Hippocampal formation (tissue), 2 donors: ENCODE measurements at regions not wholly inside any gene's neighbourhood (a gene's known extent, or its start where the extent isn't known, plus 50 kb on each side); places are given as distances from the start of the nearest gene placed in this dataset.
"Not testable (repeated sequence)": the region's sequence is repeated elsewhere in the genome, so short reads cannot be mapped to it uniquely, and the experiment has no call there.

ENCODE experiments used
- DNase-seq, 2 donors: peaks; one replicate each; lab custom pipeline; 2025; lab: John Stamatoyannopoulos, UW

GRCh38 chr19:30236587-30236986 is 135.6 kb upstream of the ZNF536 start:
- no peak for DNase-seq

GRCh38 chr19:30237140-30237539 is 135.0 kb upstream of the ZNF536 start:
- DNase-seq = no peak

GRCh38 chr19:30240904-30241695 is 131.1 kb upstream of the ZNF536 start:
- DNase-seq = no peak

GRCh38 chr19:30244533-30244932 is 127.7 kb upstream of the ZNF536 start:
- no peak for DNase-seq

GRCh38 chr19:30245401-30246039 is 126.7 kb upstream of the ZNF536 start:
- DNase-seq = peak in 1 of 2 donors; percentile 52

GRCh38 chr19:30249911-30250310 is 122.3 kb upstream of the ZNF536 start:
- DNase-seq = no peak

GRCh38 chr19:30252214-30252613 is 120.0 kb upstream of the ZNF536 start:
- no peak for DNase-seq

GRCh38 chr19:30253581-30253996 is 118.6 kb upstream of the ZNF536 start:
- no peak for DNase-seq

- no peak for DNase-seq
These were observed 118.0 kb upstream of the ZNF536 start for GRCh38 chr19:30254158-30254557.

GRCh38 chr19:30254789-30255188 is 117.4 kb upstream of the ZNF536 start:
- no peak for DNase-seq

GRCh38 chr19:30255791-30256495 is 116.2 kb upstream of the ZNF536 start:
- no peak for DNase-seq

- no peak for DNase-seq
These were observed 115.7 kb upstream of the ZNF536 start for GRCh38 chr19:30256496-30256850.

- no peak for DNase-seq
These were observed 108.3 kb upstream of the ZNF536 start for GRCh38 chr19:30263830-30264381.

- not testable (repeated sequence) for DNase-seq
These were observed 106.3 kb upstream of the ZNF536 start for GRCh38 chr19:30265918-30266317.

GRCh38 chr19:30266687-30267086 is 105.5 kb upstream of the ZNF536 start:
- DNase-seq = no peak

- DNase-seq = no peak
These were observed 104.9 kb upstream of the ZNF536 start for GRCh38 chr19:30267332-30267731.

GRCh38 chr19:30268601-30269000 is 103.6 kb upstream of the ZNF536 start:
- no peak for DNase-seq

- no peak for DNase-seq
These were observed 102.5 kb upstream of the ZNF536 start for GRCh38 chr19:30269638-30270037.

- no peak for DNase-seq
These were observed 100.4 kb upstream of the ZNF536 start for GRCh38 chr19:30271816-30272215.

GRCh38 chr19:30272554-30272953 is 99.6 kb upstream of the ZNF536 start:
- no peak for DNase-seq

- no peak for DNase-seq
These were observed 99.0 kb upstream of the ZNF536 start for GRCh38 chr19:30273184-30273583.

- no peak for DNase-seq
These were observed 97.2 kb upstream of the ZNF536 start for GRCh38 chr19:30274987-30275386.
